HT1080 (cell line): ENCODE measurements at regions not wholly inside any gene's neighbourhood (a gene's known extent, or its start where the extent isn't known, plus 50 kb on each side); places are given as distances from the start of the nearest gene placed in this dataset.
"Not testable (repeated sequence)": the region's sequence is repeated elsewhere in the genome, so short reads cannot be mapped to it uniquely, and the experiment has no call there.

Experiments
- DNase-seq: peaks from one replicate; pipeline ENCODE4 v3.0.0-alpha.2; 2015; ENCODE audit warnings: low read depth

DNA sequence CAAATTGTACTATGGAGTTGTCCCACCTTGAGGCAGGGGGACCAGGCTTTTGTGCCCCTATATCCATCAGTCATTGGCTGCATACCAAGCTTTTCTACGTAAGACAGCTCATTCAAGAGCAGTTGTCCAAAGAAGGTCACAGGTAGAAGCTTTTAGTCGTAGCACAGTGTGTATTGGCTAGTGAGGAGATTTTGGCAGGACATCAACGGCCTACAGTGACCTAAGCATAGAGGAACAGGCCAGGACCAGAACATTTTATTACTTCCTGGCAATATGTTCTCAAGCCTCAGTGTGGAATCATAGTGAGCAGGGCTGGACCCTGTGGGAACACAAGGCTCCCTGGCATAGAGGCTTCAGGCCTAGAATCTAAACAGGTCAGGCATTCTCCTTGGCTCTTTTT is 105.4 kb upstream of the ANKRD28 start:
- peak; percentile 15 for DNase-seq

DNA sequence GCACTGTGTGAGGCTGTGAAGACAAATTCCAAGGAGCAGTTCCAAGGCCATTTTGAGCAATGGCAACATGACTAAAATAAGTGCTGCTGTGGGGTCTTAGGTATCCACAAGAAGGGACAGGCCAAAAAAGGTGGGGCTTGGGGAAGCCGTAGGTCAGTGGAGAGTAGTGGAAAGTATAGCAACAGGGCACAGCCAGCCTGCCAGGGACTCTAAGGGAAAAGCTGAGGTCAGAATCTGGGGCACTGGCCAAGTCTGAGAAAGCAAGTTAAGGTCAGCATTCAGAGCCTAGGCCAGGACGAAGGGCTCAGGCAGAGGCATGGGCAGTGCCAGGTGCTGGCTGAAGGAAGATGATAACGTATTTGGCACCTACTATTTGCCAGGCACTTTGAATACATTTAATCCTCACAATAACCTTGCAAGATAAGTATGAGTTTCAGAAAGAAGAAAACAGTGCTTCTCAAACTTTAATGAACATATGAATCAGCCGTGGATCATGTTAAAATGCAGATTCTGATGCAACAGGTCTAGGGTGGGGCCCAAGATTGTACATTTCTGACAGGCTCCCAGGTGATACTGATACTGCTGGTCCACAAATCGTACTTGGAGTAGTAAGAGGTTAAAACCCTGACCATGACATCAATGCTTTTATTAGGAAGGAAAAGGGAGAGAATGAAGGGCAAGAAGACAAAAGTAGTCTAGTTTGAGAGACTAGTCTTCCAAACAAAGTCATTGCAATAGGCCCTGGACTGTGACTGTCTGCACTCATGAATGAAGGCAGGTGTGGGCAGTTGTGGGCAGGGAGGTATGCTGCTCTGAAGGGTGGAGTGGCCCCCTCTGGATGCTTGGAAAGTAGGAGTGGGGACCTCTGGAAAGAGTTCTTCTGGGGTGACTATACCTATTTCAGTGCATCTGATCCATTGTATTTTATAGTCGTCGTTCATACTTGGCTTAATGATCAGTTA is 106.3 kb upstream of the ANKRD28 start:
- no peak for DNase-seq

DNA sequence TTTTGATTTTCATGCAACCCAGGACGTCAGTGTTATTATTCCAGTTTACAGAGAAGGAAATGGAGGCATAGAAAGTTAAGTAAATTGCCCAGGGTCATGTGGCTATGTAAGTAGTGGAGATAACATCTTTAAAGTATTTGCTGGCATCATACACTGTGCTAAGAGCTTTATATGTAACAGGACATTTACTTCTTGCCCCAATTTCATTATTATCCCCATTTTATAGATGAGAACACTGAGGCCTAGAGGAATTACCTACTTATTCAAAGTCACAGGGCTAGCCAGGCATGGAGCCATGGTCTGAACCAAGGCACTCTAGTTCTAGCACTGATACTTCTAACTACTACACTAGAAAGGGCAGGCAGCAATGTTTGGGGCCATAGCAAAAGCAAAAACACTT is 107.3 kb upstream of the ANKRD28 start:
- DNase-seq = no peak

DNA sequence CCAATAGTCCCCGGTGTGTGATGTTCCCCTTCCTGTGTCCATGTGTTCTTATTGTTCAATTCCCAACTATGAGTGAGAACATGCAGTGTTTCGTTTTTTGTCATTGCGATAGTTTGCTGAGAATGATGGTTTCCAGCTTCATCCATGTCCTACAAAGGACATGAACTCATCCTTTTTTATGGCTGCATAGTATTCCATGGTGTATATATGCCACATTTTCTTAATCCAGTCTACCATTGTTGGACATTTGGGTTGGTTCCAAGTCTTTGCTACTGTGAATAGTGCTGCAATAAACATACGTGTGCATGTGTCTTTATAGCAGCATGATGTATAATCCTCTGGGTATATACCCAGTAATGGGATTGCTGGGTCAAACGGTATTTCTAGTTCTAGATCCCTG is 109.6 kb upstream of the ANKRD28 start:
- DNase-seq = not testable (repeated sequence)

DNA sequence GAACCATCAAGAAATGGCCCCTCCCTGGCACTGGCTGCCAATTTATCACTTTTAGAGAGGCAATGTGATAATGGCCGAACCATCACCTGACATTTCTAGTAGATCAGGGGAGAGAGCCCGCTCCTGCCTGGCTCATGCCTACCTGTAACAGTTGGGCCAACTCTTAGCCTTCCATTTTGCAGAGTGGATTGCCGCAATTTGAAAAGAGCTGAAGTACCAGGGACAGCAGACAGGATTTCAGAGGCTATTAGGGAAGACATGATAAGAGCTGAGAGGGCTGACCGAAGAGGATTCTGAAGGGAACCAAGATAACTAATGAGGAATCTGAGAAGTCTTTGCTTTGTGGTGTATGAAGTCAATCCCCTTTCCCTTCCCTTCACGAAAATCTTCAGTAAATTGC is 121.2 kb upstream of the ANKRD28 start:
- no peak for DNase-seq

DNA sequence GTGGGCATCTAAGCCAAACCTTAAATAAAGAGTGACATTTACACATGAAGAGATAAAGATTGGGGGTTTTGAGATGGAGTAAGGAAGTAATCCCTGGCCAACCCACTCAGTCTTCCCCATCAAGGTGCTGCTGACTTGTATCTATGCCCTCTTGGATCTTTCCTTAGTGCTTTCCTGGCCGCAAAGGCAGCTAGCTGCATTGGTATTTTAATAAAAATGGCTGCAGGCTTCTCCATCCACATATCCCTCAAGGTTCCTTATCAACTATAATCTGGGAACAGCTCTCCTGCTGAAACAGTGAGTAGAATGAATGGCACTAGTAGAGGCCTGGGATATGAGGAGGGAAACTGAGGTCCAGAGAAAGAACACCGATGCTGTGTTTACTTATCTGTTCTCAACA is 122.2 kb upstream of the ANKRD28 start:
- DNase-seq = no peak

DNA sequence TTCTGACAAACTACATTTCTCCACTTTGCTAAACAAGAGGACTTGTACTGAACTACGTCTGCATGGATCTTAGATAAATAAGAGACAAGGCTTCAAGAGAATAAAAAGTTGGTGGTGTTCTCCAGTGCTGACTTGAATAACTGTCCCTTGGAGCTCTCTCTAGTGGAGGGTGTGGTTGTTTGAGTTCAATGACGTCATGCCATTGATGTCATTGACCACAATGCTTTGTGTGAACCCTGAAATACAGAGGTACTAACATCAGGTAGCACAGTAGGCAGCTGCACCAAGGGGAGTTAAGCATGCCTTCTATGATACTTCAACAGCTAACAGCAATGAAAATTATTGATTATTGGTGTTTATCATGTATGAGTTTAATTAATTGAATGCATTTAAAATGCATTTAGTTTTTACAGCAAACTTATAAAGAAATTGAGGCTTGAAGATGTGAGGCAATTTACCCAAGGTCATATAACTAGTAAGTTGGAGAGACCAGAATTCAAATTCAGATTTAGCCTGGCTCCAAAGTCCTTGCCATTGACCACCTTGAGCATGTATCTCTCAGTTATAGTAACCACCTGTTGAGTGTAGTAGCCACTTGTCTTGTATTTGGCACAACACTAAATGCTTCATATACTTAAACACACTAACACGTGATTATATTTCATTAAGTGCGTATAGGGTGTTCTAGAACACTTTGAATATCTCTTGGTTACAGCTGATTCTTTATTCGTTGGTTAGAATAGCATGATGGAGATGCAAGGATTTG is 126.0 kb upstream of the ANKRD28 start:
- DNase-seq = peak; percentile 18

DNA sequence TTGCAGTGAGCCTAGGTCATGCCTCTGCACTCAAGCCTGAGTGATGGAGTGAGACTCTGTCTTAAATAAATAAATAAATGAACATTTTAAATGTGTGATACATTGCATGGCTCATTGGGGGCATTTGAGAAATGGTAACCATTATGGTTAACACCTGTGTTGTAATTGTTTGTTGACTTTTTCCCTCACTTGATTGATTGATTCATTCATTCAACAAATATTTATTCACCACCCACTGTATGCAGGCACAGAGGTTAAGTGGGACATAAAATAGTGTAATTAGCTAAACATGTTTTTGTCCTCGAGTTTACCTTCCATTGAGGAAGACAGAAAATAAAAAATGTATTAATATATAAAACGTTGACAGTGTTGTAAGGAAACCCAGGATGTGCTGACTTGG is 127.1 kb upstream of the ANKRD28 start:
- DNase-seq = no peak

DNA sequence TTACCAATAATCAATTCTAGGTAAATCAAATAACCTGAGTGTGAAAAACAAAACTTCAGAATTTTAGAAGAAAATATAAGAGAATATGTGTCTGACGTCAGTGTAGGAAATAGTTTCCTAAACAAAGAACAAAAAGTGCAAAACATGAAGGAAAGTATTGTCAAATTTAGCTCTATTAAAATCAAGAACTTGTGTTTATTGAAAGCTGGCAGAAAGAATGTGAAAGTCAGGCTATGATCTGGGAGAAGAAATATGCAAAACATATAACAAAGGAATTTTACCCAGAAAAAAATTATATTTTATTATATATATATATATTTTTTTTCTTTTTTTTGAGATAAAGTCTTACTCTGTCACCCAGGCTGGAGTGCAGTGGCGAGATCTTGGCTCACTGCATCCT is 129.1 kb upstream of the ANKRD28 start:
- no peak for DNase-seq

DNA sequence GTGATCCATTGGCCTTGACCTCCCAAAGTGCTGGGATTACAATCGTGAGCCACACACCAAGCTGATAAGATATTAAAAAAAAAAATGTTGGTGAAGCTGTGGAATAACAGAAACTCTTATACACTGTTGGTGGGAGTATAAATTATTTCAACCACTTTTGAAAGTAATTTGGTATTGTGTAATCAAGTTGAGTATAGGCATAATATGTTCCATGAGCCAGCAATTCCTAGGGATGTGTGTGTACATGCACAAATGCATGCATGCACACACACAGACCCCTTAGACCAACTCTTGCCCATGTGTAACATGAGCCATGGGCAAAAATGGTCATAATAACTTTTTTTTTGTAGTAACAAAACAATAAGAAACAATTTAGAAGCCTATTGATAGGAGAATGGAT is 130.2 kb upstream of the ANKRD28 start:
- DNase-seq = no peak

DNA sequence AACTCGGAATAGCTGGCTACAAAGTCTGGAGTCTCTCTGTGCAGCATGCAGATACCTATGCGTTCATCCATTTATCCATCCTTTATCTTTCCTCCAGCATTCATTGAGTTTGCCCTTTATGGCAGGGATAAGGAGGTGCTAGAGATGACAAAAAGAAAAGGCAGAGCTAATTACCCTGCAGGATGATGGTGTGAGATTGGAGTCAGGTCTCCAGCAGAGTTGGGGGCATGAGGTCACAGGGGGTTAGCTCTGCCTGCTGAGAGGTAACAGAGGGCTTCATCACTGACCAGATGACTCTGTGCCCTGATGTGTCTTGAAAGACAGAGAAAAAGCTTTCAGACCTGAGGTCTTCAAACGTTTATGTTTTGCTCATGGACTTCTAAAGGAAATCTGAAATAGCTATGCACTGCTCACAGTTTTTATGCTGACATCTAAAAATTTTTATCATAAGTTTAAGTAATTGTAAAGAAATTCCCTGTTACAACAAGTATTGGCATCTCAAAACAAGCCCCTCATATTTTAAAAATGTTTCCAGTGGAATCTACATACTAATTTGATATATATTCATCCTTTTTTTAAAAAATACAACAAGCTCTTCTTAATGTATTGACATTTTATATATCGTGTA is 132.3 kb upstream of the ANKRD28 start:
- no peak for DNase-seq

DNA sequence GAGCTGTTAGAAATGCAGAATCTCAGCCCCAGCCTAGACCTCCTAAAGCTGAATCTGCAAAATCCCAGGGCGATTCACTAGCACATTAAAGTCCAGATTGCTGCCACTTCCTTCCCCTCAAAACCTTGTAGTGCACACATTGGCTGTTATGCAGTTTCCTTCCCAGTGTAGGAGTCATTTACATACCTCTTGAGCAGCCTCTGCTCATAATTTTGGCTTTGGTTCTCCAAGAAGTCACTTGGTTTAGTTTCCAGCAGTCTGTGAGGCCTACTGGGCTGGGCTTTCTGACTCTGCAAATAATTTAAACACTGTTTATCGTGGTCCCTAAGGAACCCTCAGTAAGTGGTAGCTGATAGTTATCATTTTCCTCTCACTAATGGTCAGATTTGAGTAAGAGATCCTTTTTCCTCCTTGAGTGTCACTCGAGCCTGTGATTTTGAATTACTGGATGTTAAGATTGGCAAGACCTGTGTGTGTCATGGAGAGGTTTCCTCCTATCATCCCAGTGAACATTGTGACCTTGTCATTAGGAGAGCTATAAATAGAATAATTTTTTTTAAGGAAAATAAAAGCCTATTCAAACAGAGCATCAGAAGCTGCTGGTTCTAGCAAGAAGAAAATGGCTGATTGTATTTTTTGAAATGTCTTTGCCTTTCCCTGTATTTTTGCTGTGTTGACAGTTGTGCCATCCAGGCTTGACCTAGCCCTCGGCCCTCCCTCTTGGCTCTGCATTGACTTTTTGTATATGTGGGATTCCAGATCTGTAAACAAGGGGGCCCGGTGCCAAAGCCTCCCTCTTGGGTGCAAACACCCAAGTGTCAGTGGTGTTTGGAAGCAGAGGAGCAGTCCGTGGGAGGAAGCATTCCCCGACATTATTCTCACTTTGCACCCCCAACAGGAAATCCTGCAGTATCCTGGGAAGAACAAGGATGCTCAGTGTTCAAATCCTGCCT is 134.8 kb upstream of the ANKRD28 start:
- no peak for DNase-seq

DNA sequence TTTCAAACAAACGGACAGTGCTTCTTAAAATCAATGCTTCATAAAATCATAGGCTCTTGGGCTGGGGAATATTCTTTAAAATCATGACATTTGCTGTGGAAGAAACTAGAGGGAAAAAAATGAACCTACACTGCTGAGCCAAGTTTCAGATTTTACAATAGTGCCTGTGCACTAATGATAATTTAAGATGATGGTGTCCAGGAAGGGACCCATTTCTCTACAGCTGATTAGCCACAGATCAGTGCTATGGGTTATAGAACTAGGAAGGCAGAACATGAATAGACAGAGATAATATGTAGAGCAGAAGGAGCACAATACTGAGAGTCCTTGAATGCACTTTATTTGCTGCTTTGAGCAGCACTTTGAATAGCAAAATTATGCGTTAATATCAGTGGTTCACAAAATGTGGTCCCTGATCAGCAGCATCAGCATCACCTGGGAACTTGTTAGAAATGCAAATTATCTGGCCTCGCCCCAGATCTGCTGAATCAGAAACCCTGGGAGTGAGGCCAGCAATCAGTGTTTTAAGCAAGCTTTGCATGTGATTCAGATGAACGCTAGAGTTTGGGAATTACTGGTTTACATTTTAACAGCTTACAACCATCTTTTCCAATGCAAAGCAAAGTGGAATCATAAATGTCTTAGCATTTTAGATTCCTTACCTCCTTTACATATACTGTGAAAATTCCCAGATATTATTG is 135.8 kb upstream of the ANKRD28 start:
- no peak for DNase-seq

DNA sequence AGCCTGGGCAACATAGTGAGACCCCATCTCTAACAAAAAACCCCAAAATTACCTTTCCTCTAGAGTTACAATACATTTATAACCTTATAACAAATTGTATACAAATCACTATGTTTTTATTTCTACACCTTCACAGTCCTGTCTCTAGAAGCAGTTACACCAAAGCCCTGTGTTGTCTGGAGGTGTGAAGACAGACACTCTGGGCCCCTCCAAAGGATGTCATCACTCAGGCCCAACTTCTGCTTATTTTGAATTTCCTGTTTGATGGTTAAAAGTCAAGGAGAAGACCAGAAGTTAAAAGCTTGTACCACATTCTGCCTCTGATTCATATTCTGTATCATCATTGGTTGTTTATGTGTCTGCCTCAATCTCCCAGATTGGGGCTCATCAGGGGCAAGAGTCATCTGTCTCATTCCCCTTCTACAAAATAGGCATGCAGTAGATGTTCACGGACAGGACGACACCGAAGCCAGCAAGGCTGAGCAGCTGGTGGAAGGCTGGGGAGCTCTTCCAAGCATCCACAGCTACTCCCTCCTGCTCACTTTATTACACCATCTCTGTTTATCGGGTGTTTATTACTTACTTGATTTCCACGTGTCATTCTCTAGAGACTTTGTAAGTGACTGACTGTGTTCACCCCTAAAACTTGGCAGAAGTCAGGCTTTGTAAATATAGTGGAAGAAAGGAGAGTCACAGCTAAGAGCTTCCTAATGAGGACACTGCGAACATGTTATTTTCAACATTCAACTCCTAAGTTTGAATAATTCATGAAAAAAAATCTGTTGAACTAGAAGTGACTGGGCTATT is 136.8 kb upstream of the ANKRD28 start:
- DNase-seq = no peak

DNA sequence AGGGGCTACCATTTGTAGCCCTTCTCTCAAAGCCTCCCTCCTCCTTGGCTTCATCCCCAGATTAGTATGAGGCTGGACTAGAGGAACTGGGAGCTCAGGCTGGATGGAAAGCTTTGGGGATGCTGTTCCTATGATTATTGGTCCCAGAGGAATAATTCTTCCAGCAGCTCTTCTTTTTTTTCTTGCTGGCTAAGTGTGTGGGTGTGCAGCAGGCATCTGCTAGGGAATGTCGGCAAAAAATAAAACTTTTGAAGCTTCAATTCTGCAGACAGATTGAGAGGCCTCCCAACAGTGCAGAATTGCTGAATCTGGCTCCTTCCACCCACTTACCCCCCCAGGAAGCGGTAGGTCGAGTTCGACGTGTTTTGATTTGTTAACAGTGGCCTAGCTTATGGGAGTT is 138.5 kb upstream of the ANKRD28 start:
- DNase-seq = no peak

DNA sequence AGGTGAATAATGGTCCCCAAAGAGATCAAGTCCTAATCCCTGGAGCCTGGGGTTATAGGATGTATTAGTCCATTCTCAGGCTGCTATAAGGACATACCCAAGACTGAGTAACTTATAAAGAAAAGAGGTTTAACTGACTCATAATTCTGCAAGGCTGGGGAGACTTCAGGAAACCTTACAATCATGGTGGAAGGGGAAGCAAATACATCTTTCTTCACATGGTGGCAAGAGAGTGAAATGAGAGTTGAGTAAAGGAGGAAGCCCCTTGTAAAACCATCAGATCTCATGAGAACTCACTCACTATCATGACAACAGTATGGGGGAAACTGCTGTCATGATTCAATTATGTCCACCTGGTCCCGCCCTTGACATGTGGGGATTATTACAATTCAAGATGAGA is 142.9 kb upstream of the ANKRD28 start:
- DNase-seq = no peak

DNA sequence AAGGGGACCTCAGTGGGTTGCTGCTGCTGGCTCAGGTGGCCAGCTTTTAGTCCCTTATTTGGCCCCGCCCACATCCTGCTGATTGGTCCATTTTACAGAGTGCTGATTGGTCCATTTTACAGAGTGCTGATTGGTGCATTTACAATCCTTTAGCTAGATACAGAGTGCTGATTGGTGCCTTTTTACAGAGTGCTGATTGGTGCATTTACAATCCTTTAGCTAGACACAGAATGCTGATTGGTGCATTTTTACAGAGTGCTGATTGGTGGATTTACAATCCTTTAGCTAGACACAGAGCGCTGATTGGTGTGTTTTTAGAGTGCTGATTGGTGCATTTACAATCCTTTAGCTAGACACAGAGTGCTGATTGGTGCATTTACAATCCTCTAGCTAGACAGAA is 143.7 kb upstream of the ANKRD28 start:
- DNase-seq = not testable (repeated sequence)

DNA sequence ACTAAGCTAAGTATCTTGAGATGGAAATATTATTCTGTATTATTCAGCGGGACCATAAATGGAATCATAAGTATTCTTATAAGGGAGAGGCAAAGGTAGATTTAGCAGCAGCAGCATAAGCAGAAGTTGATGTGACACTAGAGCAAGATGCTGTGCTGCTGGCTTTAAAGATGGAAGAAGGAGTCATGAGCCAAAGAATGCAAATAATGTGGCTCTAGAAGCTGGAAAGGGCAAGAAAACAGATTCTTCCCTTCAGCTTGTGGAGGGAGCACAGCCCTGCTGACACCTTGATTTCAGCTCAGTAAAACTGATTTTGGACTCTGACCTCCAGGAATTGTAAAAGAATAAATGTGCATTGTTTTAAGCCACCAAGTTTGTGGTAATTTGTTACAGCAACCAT is 144.2 kb upstream of the ANKRD28 start:
- DNase-seq = no peak

DNA sequence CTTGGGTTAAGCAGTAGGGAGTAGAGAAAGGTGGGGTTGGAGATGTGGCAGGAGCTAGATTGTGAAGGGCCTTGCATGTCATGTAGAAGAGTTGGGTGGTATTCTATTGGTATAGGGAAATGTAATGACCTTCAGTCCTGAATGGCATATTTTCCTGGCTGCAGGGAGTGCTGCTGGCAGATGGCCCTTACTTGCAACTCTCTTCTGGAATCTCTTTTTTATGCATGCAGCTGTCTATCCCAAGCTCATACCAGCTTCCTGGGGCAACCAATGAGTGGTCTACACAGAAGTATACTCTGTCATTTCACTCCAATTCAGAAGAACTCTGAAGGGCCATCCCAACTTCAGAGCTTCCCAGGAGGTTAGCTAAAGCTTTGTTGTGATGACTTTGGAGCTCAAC is 144.7 kb upstream of the ANKRD28 start:
- DNase-seq = no peak

DNA sequence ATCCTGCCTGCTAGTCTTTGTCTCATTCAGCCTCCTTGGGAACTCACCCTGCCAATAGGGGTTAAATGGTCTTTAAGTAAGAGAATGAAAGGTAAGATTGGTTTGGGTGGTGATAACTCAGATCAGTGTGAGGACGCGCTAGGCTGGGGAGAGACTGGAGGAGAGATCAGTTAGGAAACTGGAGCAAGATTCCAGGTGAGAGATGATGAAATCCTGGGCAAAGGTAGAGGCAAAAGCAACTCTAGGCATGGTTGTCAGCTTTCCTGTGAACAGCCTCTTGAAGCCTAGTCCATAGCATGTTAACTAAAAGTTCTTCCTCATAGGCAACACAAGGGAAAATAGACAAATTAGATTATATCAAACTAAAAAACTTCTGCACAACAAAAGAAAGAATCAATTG is 145.2 kb upstream of the ANKRD28 start:
- DNase-seq = no peak
